Right atrium auricular region (tissue), 2 donors: ENCODE measurements at regions not wholly inside any gene's neighbourhood (a gene's known extent, or its start where the extent isn't known, plus 50 kb on each side); places are given as distances from the start of the nearest gene placed in this dataset.
A peak's percentile ranks its signal among the peaks of the same experiment; 100 is the strongest.
"Not testable (repeated sequence)": the region's sequence is repeated elsewhere in the genome, so short reads cannot be mapped to it uniquely, and the experiment has no call there.

ENCODE experiments used
- DNase-seq: peaks from one replicate; pipeline ENCODE4 v3.0.0-alpha.2; 2019; ENCODE audit warnings: low spot score
- H3K27ac ChIP-seq, 2 donors: fragments of 200-600 bp; sonication (generic); 1 replicate in 1 of 2; 2 replicates in 1 of 2; pipeline ENCODE4 v1.5.1; 2016 to 2019
- H3K27me3 ChIP-seq, 2 donors: fragments of 200-600 bp; sonication (generic); one replicate each; pipeline versions ENCODE4 v1.5.1 to v1.6.0; 2017 to 2019
- H3K36me3 ChIP-seq: fragments of 200-600 bp; sonication (generic); one replicate; pipeline ENCODE4 v1.5.1; 2016
- H3K4me1 ChIP-seq, 2 donors: fragments of 200-600 bp; sonication (generic); one replicate each; pipeline versions ENCODE4 v1.5.1 to v1.6.0; 2017 to 2019
- H3K4me3 ChIP-seq, 2 donors: fragments of 200-600 bp; sonication (generic); 1 replicate in 1 of 2; 2 replicates in 1 of 2; pipeline ENCODE4 v1.5.1; 2017 to 2019; ENCODE audit warnings: mild to moderate bottlenecking in 1 of 2, moderate library complexity in 1 of 2
- H3K9me3 ChIP-seq, 2 donors: fragments of 200-600 bp; sonication (generic); one replicate each; pipeline ENCODE4 v1.5.1; 2019
- TF ChIP-seq, protein P1 (sequence below), 2 donors: fragments of 200-600 bp; sonication (generic); IDR thresholded peaks; one replicate each; pipeline ENCODE4 v1.5.1; 2019; ENCODE audit warnings: antibody characterized with exemption in 2 of 2

DNA sequence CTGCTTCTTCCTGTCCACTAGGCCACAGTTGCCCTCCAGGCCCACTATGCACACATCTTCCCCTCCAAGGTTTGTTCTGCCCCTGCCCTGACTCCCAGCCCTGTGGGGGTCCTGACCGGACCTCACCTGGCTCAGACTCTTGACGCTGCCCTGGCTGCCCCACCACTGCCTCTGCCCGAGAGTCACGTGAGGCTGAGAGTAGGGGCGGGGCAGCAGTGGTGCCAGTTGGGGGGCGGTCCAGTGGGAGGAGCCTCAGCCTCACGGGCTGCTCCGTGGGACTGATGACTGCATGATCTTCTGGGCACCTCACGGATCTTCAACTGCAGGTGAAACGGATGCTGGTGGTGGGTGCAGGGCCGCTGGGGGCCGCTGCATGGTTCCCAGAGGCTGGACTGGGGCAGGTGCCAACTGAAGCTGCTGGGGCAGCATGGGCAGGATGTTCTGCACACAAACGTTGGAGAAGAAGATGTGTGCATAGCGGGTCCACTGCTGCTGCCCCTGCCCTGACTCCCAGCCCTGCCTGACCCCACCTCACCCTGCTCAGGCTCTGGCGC, 77.6 kb downstream of the HHIPL2 start:
- not testable (repeated sequence) for H3K27me3 ChIP-seq, H3K4me3 ChIP-seq, H3K4me1 ChIP-seq, DNase-seq, H3K27ac ChIP-seq, H3K9me3 ChIP-seq, H3K36me3 ChIP-seq

DNA sequence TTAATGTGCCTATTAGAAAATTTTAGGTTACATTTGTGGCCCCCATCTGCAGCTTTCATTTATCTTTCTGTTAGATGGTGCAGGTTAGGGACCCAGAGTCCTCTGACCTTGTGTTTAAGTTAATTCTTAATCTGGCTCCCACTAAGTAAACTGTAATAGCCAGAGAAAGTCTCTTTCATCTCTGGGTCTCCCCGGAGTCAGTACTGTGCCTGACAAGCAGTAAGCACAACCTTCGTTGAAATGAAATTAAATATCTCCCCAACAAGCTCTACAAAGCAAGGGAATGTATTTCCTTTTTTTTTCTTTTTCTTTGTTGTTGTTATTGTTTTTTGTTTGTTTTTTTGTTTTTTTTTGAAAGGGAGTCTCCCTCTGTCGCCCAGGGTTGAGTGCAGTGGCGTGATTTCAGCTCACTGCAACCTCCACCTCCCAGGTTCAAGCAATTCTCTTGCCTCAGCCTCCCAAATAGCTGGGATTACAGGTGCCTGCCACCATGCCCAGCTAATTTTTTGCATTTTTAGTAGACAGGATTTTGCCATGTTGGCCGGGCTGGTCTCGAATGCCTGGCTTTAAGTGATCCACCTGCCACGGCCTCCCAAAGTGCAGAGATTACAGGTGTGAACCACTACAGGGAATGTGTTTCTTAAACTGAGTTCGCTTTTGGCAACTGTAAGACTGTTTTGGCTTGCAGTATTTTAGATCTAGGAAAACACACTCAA, 81.6 kb downstream of the HHIPL2 start:
- H3K36me3 ChIP-seq = no peaks in the 10 kb centered on the region
- DNase-seq = no peak
- H3K27me3 ChIP-seq = no peaks in the 10 kb centered on the region
- H3K27ac ChIP-seq = peak overlapping the region; percentile 77 to 81
- H3K4me1 ChIP-seq = peaks cover 0 to 12% of the 10 kb centered on the region in 2 donors
- no peaks in the 10 kb centered on the region for H3K9me3 ChIP-seq
- H3K4me3 ChIP-seq = peak overlapping the region; percentile 18 to 45
- TF ChIP-seq, protein P1, sequence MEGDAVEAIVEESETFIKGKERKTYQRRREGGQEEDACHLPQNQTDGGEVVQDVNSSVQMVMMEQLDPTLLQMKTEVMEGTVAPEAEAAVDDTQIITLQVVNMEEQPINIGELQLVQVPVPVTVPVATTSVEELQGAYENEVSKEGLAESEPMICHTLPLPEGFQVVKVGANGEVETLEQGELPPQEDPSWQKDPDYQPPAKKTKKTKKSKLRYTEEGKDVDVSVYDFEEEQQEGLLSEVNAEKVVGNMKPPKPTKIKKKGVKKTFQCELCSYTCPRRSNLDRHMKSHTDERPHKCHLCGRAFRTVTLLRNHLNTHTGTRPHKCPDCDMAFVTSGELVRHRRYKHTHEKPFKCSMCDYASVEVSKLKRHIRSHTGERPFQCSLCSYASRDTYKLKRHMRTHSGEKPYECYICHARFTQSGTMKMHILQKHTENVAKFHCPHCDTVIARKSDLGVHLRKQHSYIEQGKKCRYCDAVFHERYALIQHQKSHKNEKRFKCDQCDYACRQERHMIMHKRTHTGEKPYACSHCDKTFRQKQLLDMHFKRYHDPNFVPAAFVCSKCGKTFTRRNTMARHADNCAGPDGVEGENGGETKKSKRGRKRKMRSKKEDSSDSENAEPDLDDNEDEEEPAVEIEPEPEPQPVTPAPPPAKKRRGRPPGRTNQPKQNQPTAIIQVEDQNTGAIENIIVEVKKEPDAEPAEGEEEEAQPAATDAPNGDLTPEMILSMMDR (IDR thresholded peaks at IDR 0.05) = no peak

DNA sequence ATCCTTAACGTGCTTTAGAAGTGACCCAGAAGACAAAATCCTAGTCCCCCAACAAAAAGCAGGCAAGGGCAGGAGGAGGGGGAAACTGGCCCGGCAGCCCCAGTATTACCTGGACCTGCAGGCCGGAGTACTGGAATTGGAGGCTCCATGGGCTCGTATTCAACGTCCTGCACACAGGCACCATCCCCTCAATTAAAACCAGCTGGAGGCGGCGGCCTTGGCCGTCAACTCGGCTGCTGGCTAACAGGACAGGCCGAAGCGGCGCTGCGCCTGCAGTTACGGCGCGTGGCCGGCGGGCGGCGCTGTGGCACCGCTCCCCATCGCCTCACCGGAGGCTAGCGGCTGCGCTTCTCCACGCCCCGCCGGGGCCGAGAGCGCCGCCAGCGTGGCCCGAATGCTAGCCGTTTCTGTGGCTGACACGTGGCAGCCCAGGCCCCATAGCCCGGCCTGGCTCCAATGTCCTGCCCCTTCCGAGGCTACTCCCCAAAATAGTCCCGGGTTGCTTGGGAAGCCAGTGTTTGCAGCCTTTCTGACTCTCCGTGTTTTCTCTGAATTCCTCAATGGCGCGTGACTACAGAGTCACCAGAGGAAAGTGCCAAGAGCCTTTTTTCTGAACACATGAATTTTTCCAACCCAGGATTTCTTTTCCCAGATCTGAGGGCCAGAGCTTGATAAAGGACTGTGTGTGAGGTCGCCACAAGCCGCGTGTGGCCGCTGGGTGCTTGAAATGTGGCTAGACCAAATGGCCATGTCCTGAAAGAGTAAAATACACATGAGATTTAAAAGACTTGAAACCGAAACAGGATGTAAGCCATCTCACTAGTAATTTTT, 82.5 kb downstream of the HHIPL2 start:
- Histone ChIP-seq H3K36me3 (no peaks in the 10 kb centered on the region), H3K27ac (peak overlapping the region; percentile 77 to 81), H3K4me3 (peak overlapping the region; percentile 26 to 45), H3K27me3 (no peaks in the 10 kb centered on the region), H3K4me1 (peaks cover 0 to 12% of the 10 kb centered on the region in 2 donors), H3K9me3 (no peaks in the 10 kb centered on the region)
- peak; percentile 94 for DNase-seq
- TF ChIP-seq, protein P1 (IDR thresholded peaks at IDR 0.05) = peak; percentile 100

DNA sequence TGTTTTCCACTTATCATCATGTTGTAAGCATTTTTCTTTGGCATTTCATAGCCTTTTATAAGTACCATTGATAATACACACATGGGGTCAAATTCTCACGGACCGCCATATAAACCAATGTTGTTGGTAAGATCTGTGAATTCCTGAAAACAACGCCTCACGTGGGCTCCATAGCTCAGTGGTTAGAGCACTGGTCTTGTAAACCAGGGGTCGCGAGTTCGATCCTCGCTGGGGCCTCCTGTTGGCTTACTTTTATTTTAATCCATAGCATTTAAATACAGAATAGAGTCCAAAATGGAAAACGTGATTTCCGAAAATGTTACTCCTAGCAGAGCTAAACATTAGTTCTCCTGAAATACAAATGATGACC, 83.1 kb downstream of the HHIPL2 start:
- DNase-seq = peak; percentile 71
- TF ChIP-seq, protein P1 (IDR thresholded peaks at IDR 0.05) = no peak
- Histone ChIP-seq H3K4me1 (peaks cover 0 to 12% of the 10 kb centered on the region in 2 donors), H3K4me3 (peak overlapping the region; percentile 26 to 45), H3K9me3 (no peaks in the 10 kb centered on the region), H3K27me3 (no peaks in the 10 kb centered on the region), H3K36me3 (no peaks in the 10 kb centered on the region), H3K27ac (peak overlapping the region; percentile 77 to 81)

DNA sequence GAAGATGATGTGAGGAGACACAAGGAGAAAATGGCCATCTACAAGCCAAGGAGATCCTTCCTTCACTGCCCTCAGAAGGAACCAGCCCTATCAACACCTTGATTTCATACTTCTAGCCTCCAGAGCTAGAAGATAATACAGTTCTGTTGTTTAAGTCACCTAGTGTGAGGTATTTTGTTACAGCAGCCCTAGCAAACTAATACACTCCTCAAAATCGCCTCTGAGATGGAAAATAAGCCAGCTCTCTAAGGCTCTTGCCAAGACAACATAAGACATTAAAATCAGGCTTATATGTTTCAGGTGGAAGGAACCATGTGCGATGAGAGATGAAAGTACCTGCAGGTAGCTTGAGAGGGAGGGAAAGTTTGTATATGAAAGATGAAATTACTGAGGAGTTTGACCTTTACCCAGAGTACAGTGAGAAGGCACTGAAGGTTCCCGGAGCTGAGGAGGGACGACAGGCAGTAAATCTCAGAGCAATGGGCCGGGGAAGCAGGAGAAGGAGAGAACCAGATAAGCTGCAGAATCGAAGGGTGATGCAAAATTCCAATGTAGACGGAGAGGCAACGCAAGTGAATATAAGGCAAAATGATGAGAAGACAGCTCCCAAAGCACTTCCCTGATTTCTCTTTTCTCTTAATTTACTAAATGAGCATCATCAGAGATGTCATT, 84.7 kb downstream of the HHIPL2 start:
- no peak overlapping the region for H3K4me3 ChIP-seq
- peaks cover 0 to 12% of the 10 kb centered on the region in 2 donors for H3K4me1 ChIP-seq
- no peak overlapping the region for H3K27ac ChIP-seq
- no peaks in the 10 kb centered on the region for H3K27me3 ChIP-seq
- DNase-seq = no peak
- TF ChIP-seq, protein P1 (IDR thresholded peaks at IDR 0.05) = no peak
- H3K9me3 ChIP-seq = no peaks in the 10 kb centered on the region
- no peaks in the 10 kb centered on the region for H3K36me3 ChIP-seq

DNA sequence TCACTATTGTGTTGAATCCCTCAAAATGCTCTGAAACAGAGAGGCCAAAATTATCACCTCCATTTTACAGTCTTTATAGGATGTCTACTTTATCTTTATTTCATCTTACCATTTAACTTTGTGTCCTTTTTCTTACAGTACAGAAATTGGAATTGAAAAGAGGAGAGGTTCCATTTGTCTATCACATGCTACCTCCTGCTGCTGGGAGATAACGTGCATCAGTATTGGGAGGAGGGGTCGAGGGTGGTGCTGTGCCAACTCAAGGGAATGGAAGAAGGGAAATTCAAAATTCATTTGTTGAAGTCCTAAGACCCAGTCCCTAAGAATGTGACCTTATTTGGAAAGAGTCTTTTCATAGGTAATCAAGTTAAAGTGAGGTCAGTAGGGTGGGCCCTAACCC, 85.3 kb downstream of the HHIPL2 start:
- H3K4me1 ChIP-seq = peaks cover 0 to 12% of the 10 kb centered on the region in 2 donors
- H3K27ac ChIP-seq = no peak overlapping the region
- no peaks in the 10 kb centered on the region for H3K27me3 ChIP-seq

More for the DNA sequence above, 85.3 kb downstream of the HHIPL2 start:
- TF ChIP-seq, protein P1 (IDR thresholded peaks at IDR 0.05) = no peak
- H3K4me3 ChIP-seq = no peak overlapping the region
- DNase-seq = no peak
- H3K9me3 ChIP-seq = peaks cover 0 to 6% of the 10 kb centered on the region in 2 donors
- H3K36me3 ChIP-seq = no peaks in the 10 kb centered on the region
